RWPE1 (cell line): ENCODE measurements at regions not wholly inside any gene's neighbourhood (a gene's known extent, or its start where the extent isn't known, plus 50 kb on each side); places are given as distances from the start of the nearest gene placed in this dataset.

Experiments
- CTCF ChIA-PET: fragments of 350-600 bp; sonication (Branson Sonifier 250); formaldehyde crosslinking; extraction: SDS; loops from one replicate; lab custom pipeline; 2021; lab: Yijun Ruan, JAX
- POLR2A ChIA-PET: fragments of 400-600 bp; formaldehyde crosslinking; extraction: SDS; loops from one replicate; lab custom pipeline; 2020; ENCODE audit warnings: antibody characterized with exemption; ENCODE audit not compliant: low non-redundant PET; lab: Yijun Ruan, JAX
- DNase-seq: peaks from one replicate; pipeline ENCODE4 v3.0.0; 2012; ENCODE audit warnings: low spot score
- H3K27ac ChIP-seq: fragments of 450-650 bp; 2 replicates; pipeline ENCODE4 v1.5.1; 2017
- TF ChIP-seq, protein P1 (sequence below): fragments of 450-650 bp; conservative IDR thresholded peaks from 2 replicates; pipeline ENCODE4 v1.5.1; 2017; ENCODE audit warnings: low read depth, mild to moderate bottlenecking

DNA sequence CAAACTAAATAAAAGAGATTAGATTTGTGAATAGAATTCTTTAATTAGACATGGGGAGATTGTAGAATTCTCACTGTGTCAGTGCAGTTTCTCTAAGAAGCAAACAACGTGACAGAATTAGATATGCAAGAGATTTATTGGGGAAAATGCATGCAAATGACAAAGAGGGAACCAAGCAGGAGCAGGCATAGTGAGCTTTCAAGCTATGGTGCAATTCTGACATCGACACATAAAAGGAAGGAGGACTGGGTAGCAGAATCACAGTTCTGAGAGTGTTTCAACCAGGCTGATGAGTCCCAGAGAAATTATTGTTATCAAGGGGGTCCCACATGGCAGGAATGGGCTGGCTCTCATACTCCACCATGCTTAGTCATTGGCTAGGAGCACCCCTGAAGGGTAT lies 338.4 kb downstream of the FIGN start:
- ChIA-PET POLR2A (no interaction called here), CTCF (interaction anchor here (0.8 kb wide), 1 partner anchor 1052 kb away, joined by 3 read pairs; no protein-coding TSS in a partner anchor)
- no peak overlapping the region for H3K27ac ChIP-seq
- TF ChIP-seq, protein P1, sequence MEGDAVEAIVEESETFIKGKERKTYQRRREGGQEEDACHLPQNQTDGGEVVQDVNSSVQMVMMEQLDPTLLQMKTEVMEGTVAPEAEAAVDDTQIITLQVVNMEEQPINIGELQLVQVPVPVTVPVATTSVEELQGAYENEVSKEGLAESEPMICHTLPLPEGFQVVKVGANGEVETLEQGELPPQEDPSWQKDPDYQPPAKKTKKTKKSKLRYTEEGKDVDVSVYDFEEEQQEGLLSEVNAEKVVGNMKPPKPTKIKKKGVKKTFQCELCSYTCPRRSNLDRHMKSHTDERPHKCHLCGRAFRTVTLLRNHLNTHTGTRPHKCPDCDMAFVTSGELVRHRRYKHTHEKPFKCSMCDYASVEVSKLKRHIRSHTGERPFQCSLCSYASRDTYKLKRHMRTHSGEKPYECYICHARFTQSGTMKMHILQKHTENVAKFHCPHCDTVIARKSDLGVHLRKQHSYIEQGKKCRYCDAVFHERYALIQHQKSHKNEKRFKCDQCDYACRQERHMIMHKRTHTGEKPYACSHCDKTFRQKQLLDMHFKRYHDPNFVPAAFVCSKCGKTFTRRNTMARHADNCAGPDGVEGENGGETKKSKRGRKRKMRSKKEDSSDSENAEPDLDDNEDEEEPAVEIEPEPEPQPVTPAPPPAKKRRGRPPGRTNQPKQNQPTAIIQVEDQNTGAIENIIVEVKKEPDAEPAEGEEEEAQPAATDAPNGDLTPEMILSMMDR: no peak
- DNase-seq: no peak

DNA sequence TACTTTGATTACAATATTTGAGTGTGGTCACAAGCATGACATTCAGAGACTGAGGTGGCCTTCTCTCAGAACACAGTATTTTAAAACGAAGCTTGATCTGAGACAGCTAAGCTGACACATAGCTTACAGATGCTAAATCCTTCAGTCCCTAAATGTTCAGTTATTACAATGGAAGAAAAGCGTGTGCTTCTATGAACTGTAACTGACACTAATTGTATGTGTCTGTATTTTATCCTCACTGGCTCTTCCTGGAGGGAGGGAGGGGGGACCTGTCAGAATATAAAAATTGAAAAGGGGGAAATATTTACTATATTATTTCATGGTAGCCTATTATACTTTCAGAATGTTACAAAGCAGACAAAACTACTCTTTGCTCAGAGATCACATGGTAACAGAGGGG lies 340.2 kb downstream of the FIGN start:
- ChIA-PET POLR2A (no interaction called here), CTCF (no interaction called here)
- H3K27ac ChIP-seq: no peak overlapping the region
- DNase-seq: no peak
- TF ChIP-seq, protein P1: no peak

DNA sequence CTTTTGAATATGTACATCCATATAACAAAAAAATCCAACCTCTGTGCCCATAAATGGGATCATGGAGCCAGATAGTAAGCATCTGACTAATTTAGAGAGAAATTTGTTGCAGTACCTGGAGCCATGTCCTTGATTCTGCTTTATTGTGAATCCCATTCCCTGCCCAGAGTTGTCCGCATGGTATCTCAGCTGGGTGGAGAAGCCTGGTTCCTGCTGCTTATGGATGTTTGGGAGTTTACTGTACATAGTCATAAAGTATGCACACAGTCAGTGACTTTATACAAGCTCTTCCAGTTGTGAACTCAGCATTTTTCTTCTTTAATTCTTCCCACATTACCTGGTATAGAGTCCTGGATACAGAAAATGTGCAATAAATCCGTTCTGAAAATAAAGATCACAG lies 346.0 kb downstream of the FIGN start:
- DNase-seq: no peak
- ChIA-PET POLR2A (no interaction called here), CTCF (no interaction called here)
- TF ChIP-seq, protein P1: no peak
- no peak overlapping the region for H3K27ac ChIP-seq

DNA sequence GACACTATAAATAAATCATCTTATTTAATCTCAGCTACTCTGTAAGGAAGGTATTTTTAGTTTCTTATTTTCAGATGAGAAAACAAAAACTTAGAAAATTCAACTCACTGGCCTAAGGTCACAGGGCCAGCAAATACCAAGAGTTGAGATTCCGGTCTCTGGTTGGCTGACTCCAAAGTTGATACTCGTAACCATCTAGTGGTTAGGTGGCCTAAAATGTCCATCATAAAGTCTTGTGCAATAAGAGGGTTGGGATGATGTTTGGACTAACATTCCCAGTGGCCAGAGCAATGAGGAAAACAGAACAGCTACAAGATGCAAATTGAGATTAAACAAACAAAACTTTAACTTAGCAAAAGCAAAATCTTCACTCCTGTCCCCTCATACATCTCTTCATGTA lies 360.3 kb downstream of the FIGN start:
- no peak for DNase-seq
- ChIA-PET POLR2A (no interaction called here), CTCF (no interaction called here)
- TF ChIP-seq, protein P1: no peak
- no peak overlapping the region for H3K27ac ChIP-seq

DNA sequence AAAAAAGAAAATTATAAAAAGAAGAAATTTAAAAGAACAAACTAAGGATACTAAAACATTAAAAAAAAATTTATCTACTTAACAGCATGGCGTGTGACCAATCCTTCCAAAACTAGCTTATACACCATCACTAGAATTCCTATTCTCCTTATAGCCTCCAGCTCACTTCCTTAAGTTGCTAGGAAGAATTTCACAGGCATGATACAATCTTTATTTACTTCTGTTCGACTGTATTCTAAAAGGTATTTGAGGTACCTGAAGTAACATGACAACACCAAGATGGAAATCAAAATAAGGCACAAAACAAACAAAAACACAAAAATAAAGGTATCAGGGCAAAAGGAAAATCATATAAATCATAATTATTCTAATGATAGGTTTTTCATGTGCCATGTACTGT lies 360.7 kb downstream of the FIGN start:
- ChIA-PET POLR2A (no interaction called here), CTCF (no interaction called here)
- TF ChIP-seq, protein P1: no peak
- no peak overlapping the region for H3K27ac ChIP-seq
- no peak for DNase-seq

DNA sequence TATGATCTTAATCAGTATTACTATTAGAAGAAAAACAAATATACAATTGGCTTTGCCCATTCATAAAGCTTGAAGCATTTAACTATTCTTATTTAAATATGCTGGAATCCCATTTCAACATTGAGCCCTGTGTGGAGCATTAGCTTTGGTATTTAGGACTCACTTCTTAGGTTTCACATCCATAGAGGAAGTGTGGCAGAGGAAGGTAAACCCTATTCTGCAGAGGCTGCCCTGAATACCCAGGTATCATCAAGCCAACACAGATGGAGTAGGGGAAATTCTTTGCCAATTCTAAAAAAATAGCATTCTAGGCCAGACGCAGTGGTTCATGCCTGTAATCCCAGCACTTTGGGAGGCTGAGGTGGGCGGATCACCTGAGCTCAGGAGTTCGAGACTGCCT lies 361.5 kb downstream of the FIGN start:
- H3K27ac ChIP-seq: no peak overlapping the region
- POLR2A ChIA-PET: no interaction called here
- TF ChIP-seq, protein P1: no peak

DNA sequence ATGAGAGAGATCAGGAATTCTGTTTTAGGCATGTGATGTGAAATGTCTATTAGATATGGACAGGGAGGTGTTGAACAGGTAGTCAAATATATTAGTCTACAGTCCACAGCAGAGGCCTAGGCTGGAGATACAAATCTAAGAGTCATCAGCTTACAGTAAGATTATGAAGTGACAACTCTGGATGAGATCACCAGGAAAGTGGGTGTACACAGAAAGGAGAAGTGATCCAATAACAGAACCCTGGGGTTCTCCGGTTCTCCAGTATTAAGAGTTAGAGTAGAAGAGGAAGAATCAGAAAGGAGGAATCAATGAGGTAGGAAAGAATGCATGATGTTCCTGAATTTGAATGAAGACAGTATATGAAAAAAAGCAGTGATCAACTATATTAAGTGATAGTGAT lies 362.3 kb downstream of the FIGN start:
- ChIA-PET POLR2A (no interaction called here), CTCF (no interaction called here)
- no peak for DNase-seq
- H3K27ac ChIP-seq: no peak overlapping the region
- TF ChIP-seq, protein P1: no peak

More for the DNA sequence above, 361.5 kb downstream of the FIGN start:
- CTCF ChIA-PET: interaction anchor here (0.6 kb wide), 1 partner anchor 86 kb away, joined by 3 read pairs; no protein-coding TSS in a partner anchor
- no peak for DNase-seq
